HCEC 1CT (cell line): ENCODE measurements at regions not wholly inside any gene's neighbourhood (a gene's known extent, or its start where the extent isn't known, plus 50 kb on each side); places are given as distances from the start of the nearest gene placed in this dataset.
"Not testable (repeated sequence)": the region's sequence is repeated elsewhere in the genome, so short reads cannot be mapped to it uniquely, and the experiment has no call there.

Experiments
- DNase-seq: peaks from one replicate; pipeline ENCODE4 v3.0.0-alpha.2; 2017

GRCh38 chr6:19569563-19569962 lies 267.6 kb upstream of the ID4 start:
- DNase-seq = no peak

GRCh38 chr6:19571176-19571575 lies 266.0 kb upstream of the ID4 start:
- no peak for DNase-seq

- DNase-seq = no peak
These were observed 258.7 kb upstream of the ID4 start for GRCh38 chr6:19578481-19578880.

- DNase-seq = not testable (repeated sequence)
These were observed 253.0 kb upstream of the ID4 start for GRCh38 chr6:19584207-19584606.

GRCh38 chr6:19587238-19587942 lies 249.8 kb upstream of the ID4 start:
- DNase-seq = no peak

GRCh38 chr6:19590501-19591131 lies 246.6 kb upstream of the ID4 start:
- no peak for DNase-seq

GRCh38 chr6:19597809-19598320 lies 239.3 kb upstream of the ID4 start:
- no peak for DNase-seq

GRCh38 chr6:19599796-19600464 lies 237.2 kb upstream of the ID4 start:
- DNase-seq = no peak

GRCh38 chr6:19602434-19603013 lies 234.6 kb upstream of the ID4 start:
- DNase-seq = no peak

GRCh38 chr6:19603721-19604120 lies 233.4 kb upstream of the ID4 start:
- no peak for DNase-seq

GRCh38 chr6:19605624-19606023 lies 231.5 kb upstream of the ID4 start:
- no peak for DNase-seq

GRCh38 chr6:19608546-19608945 lies 228.6 kb upstream of the ID4 start:
- no peak for DNase-seq

- DNase-seq = no peak
These were observed 227.1 kb upstream of the ID4 start for GRCh38 chr6:19609972-19610641.

GRCh38 chr6:19612672-19613466 lies 224.3 kb upstream of the ID4 start:
- not testable (repeated sequence) for DNase-seq

GRCh38 chr6:19613678-19614077 lies 223.5 kb upstream of the ID4 start:
- DNase-seq = no peak

- no peak for DNase-seq
These were observed 221.1 kb upstream of the ID4 start for GRCh38 chr6:19616022-19616421.

- no peak for DNase-seq
These were observed 204.9 kb upstream of the ID4 start for GRCh38 chr6:19632230-19632629.

- DNase-seq = no peak
These were observed 204.4 kb upstream of the ID4 start for GRCh38 chr6:19632786-19633185.

GRCh38 chr6:19635728-19636127 lies 201.4 kb upstream of the ID4 start:
- DNase-seq = no peak

- no peak for DNase-seq
These were observed 200.2 kb upstream of the ID4 start for GRCh38 chr6:19637010-19637409.

GRCh38 chr6:19638931-19639330 lies 198.2 kb upstream of the ID4 start:
- no peak for DNase-seq

- DNase-seq = no peak
These were observed 193.9 kb upstream of the ID4 start for GRCh38 chr6:19643287-19643686.
